Activated CD4-positive, alpha-beta T cell treated with anti-CD3 and anti-CD28 coated beads, Interleukin-2, amount 50 U/mL, for 24 hours (primary cell): ENCODE measurements at regions not wholly inside any gene's neighbourhood (a gene's known extent, or its start where the extent isn't known, plus 50 kb on each side); places are given as distances from the start of the nearest gene placed in this dataset.

Experiments used
- DNase-seq, 2 donors: peaks; one replicate each; pipeline ENCODE4 v3.0.0-alpha.2; 2020; ENCODE audit warnings: low read depth in 1 of 2, low spot score in 1 of 2

DNA sequence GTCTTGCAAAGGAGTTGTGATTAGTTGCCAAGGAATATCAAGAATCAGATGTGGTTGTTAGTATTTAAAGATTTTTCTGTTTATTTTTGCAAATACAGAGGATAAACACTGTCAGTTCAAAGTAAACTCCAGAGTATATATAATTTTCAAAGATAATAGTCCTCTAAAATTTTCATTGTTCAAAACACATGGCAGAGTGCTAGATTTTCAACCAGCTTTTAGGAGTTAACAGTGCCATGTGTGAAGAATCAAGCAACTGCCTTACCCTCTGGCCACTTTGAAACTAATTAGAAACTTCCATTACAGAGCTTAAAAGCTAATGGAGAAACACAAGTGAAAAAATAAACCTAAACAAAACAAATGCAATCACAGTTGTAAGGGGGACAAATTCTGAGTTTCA, 1605.6 kb upstream of the ZEB2 start:
- no peak for DNase-seq

- no peak for DNase-seq
Measured at GRCh38 chr2:146124741-146125140, 1604.8 kb upstream of the ZEB2 start.

DNA sequence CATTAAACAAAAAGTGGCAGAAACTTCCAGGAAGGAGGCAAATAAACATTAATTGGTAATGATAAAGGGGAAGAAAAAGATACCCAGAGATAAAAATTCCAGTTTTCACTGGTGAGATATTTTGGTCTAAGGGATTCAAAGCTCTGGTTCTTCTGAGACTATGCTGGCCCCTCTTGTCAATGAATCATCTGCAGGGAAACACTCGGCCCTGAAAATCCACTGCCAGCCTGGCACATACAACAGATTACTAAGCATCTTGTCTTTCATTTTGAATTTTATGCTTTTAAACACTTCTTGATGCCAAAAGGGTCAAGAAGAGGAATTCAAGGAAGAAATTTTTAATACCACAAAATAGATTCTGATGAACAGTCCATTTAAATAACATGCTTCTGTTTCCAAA, 1603.8 kb upstream of the ZEB2 start:
- DNase-seq, result no peak

- no peak for DNase-seq
Measured at GRCh38 chr2:146123256-146123655, 1603.3 kb upstream of the ZEB2 start.

DNA sequence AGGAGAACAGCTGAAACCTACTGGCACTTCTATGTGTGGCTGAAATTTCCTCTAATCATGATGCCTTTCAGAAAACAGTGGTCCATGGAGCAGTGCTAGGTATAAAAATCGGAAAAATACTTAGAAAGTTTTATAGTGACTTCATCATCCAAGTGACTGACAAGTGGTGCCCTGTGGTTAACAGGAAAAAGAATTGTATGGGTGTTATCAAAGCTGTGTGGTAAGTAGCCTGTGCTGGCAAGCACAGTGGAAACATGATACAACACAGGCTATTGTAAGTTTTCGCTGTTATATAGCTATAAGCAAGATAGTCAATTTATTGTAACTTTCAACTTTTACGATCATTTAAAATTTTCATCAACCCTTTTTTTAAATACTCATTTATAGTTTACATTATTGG, 1599.7 kb upstream of the ZEB2 start:
- DNase-seq, result no peak

- DNase-seq, result no peak
Measured at GRCh38 chr2:146108993-146109392, 1589.1 kb upstream of the ZEB2 start.

DNA sequence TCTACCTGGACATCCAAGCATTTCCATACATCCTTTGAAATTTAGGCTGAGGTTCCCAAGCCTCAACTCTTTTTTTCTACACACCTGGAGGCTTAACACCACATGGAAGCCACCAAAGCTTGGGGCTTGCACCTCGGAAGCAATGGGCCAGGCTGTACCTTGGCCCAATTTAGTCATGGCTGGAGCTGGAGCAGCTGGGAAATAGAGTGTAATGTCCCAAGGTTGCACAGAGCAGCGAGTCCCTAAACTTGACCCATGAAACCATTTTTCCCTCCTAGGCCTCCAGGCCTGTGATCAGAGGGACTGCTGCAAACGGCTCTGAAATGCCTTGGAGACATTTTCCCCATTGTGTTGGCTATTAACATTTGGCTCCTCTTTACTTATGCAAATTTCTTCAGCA, 1574.3 kb upstream of the ZEB2 start:
- no peak for DNase-seq

GRCh38 chr2:146081459-146081858, 1561.5 kb upstream of the ZEB2 start:
- no peak for DNase-seq

DNA sequence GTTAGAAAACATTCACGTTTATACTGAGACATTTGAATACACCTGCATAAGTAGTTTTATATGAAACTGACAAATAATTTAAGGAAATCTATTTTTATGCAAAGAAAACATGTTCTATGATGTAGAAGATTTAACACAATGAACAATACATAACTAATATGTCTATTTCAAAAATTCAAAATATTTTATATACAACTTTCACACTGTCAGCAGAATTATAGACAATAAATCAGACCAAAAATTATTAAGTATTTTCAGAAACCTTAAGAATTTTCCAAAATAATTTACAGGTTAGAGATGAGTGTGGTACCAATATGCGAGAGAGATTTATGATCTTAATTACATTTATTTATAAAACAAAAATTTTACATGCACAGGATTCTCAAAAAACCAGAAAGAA, 1561.0 kb upstream of the ZEB2 start:
- no peak for DNase-seq

DNA sequence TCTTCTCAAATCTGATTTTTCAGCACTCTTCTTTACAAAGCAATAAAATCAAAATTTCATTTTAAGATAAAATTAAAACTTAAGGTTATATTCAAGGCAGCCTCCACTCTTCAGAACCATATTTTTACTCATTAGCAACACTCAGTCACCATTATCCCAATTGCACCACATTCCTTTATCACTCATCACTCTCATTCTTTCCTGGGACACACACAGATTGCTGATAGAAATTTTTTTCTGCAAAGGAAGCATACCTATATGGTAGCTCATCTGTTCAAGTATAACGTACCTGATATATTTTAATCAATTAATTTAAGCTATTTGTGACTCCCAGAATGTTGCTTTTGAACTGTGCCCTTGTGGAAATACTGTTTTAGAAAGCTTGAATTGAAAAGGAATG, 1559.3 kb upstream of the ZEB2 start:
- DNase-seq, result no peak

DNA sequence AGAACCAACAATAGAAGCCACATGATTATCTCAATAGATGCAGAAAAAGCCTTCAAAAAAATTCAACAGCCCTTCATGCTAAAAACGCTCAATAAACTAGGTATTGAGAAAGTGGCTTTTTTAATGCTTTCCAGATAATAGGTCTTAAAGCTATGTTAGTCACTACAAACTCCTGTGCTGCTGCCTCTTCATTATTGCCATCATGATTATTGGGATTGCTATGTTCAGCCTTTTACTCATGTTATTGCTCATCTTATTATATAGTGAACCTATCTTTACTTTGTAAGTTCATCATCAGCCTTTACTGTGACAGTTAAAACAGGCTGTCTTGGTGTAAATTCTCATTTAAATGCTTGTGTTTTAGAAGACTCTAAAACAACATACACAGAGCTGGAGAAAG, 1557.2 kb upstream of the ZEB2 start:
- no peak for DNase-seq

GRCh38 chr2:146068051-146068450, 1548.1 kb upstream of the ZEB2 start:
- no peak for DNase-seq

GRCh38 chr2:146048141-146048540, 1528.2 kb upstream of the ZEB2 start:
- no peak for DNase-seq

DNA sequence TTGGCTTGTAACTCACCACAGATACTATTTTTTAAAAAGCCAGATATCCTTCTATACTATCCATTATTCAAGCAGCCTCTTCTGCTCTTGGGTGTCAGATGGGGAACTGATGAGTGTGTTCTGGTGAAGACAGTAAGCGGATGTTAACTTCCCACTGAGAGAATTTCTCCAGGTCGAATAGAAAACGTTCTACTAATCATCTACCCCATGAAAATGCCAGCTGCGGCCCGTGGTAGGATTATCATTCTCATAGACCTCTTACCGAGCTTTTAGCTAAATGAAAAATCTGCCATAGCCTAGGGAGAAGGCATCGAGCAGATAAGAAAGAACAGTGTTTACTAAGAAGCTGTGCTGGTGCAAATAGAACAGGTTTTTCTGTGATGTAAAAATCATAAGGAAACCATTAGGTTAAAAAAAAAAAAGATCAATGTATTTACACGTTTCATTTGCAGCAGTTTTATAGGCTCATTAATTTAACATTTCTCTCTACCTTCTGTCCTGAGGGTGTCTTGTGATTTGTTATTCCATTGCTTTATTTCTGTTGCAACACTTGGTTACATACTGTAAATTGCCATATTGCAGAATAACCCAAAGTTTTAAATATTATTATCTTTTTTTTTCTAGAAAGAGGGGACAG, 1521.5 kb upstream of the ZEB2 start:
- no peak for DNase-seq

- DNase-seq, result no peak
Measured at GRCh38 chr2:146040051-146040450, 1520.1 kb upstream of the ZEB2 start.

GRCh38 chr2:146038014-146038413, 1518.1 kb upstream of the ZEB2 start:
- DNase-seq, result no peak

DNA sequence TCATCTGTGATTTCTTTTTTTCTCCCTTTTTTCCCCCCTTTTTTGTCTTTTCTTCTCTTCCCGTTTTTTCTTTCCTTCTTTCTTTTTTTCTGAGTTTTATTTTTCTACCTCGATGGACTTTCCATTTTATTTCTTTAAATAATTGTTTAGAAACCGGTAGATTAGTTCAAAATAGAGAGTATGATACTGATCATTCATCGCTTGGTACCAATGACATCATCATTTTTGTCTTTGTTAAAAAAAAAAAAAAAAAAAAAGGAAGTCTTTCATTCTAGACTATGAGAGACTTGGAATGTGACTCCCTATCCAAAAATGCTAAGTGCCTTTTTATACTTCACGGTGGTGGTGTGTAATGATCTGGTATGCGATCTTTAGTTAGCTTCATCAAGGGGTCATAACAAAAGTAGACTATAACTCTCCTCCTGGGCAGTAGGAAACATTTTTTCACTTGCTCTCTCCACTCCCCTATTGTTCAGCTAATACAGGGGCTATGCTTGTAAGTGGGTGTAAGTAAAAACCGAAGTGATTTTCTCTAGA, 1517.5 kb upstream of the ZEB2 start:
- DNase-seq, result no peak

- no peak for DNase-seq
Measured at GRCh38 chr2:146031158-146031557, 1511.2 kb upstream of the ZEB2 start.

GRCh38 chr2:146027156-146027555, 1507.2 kb upstream of the ZEB2 start:
- no peak for DNase-seq

DNA sequence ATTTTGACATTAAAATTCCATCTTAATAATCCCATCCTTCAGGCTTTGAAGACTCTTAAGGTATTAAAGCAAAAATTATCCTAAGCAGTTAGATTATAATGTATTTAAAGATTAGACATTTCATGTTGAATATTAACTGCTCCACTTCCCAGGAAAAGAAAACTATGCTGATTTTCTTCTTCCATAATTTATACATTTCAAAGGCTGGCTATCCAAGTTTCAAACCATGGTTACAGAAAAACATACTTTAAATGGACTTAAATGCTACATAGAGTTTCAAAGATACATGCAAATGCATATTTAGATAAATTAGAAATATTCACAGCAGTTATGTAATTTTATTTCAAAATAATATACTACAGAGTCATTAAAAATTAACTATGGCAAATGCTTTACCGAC, 1505.6 kb upstream of the ZEB2 start:
- DNase-seq, result no peak

DNA sequence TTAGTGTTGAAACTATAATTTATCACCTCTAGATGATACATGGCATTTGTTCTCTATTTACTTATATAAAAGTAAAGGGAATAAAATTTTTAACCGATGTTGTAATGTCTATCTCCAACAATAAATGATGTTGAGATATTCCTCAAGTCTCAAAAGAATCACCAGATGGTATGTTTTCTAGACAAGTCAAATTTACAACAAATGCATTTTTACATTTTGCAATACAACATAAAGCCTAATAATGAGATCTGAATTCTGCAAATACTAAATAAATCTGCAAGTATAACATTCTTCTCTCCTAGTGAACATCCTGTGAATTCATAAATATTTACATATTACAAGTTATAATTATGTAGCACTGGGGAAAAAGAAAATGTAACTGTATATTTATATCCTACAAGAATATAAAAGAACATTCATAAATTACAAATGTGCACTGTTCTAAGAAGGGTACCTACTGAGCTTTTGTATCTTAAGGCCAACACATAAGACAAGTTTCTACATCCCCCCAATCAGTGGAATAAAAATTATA, 1504.4 kb upstream of the ZEB2 start:
- no peak for DNase-seq

GRCh38 chr2:146004462-146004861, 1484.5 kb upstream of the ZEB2 start:
- no peak for DNase-seq

DNA sequence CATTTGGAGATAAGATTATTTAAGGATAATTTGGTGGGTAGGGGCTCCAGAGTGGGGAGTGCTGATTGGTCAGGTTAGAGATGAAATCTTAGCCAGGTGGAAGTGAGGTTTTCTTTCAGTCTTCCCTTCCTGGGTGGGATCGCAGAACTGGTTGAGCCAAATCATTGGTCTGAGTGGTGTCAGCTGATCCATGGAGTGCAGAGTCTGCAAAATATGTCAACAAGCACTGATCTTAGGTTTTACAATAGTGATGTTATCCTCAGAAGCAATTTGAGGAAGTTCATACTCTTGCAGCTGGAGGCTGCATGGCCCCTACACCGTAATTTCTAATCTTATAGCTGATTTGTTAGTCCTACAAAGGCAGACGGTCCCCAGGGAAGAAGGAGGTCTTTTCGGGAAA, 1483.4 kb upstream of the ZEB2 start:
- no peak for DNase-seq
